ENCODE measurements at regions not wholly inside any gene's neighbourhood (a gene's known extent, or its start where the extent isn't known, plus 50 kb on each side); places are given as distances from the start of the nearest gene placed in this dataset.

GRCh38 chr13:58935689-58936088 is 1228.0 kb downstream of the DIAPH3 start:
- no peak for TF ChIP-seq EZH2 (optimal IDR thresholded peaks at IDR 0.05; ENCODE audit: low read depth, low read length)
- TF ChIP-seq CTCF (IDR thresholded peaks at IDR 0.05; ENCODE audit: low read length), result no peak
